HG02973 (cell line): ENCODE measurements at regions not wholly inside any gene's neighbourhood (a gene's known extent, or its start where the extent isn't known, plus 50 kb on each side); places are given as distances from the start of the nearest gene placed in this dataset.
"Not testable (repeated sequence)": the region's sequence is repeated elsewhere in the genome, so short reads cannot be mapped to it uniquely, and the experiment has no call there.

Experiments used
- ATAC-seq: cut with Tn5 transposase; IDR thresholded peaks from one replicate; pipeline ENCODE4 v1.9.1; 2021; ENCODE audit warnings: moderate library complexity; ENCODE audit not compliant: unreplicated experiment

- ATAC-seq: not testable (repeated sequence)
Measured at GRCh38 chr21:31417214-31417613, 73.2 kb upstream of the TIAM1 start.

GRCh38 chr21:31416465-31416864 is 72.4 kb upstream of the TIAM1 start:
- ATAC-seq: no peak

GRCh38 chr21:31414263-31415000 is 70.4 kb upstream of the TIAM1 start:
- ATAC-seq: no peak

GRCh38 chr21:31413698-31414097 is 69.6 kb upstream of the TIAM1 start:
- ATAC-seq: no peak

- no peak for ATAC-seq
Measured at GRCh38 chr21:31410499-31411131, 66.6 kb upstream of the TIAM1 start.

- ATAC-seq: no peak
Measured at GRCh38 chr21:31409831-31410487, 65.9 kb upstream of the TIAM1 start.

GRCh38 chr21:31408301-31409088 is 64.4 kb upstream of the TIAM1 start:
- ATAC-seq: no peak

GRCh38 chr21:31406510-31406909 is 62.4 kb upstream of the TIAM1 start:
- ATAC-seq: no peak

GRCh38 chr21:31405604-31406003 is 61.5 kb upstream of the TIAM1 start:
- ATAC-seq: no peak

- no peak for ATAC-seq
Measured at GRCh38 chr21:31403596-31404333, 59.7 kb upstream of the TIAM1 start.

- no peak for ATAC-seq
Measured at GRCh38 chr21:31399591-31399990, 55.5 kb upstream of the TIAM1 start.

- ATAC-seq: no peak
Measured at GRCh38 chr21:31398574-31398973, 54.5 kb upstream of the TIAM1 start.

- no peak for ATAC-seq
Measured at GRCh38 chr21:31397939-31398338, 53.9 kb upstream of the TIAM1 start.

- ATAC-seq: no peak
Measured at GRCh38 chr21:31397515-31397926, 53.5 kb upstream of the TIAM1 start.

GRCh38 chr21:31397030-31397429 is 53.0 kb upstream of the TIAM1 start:
- ATAC-seq: no peak

- ATAC-seq: no peak
Measured at GRCh38 chr21:31396399-31396798, 52.3 kb upstream of the TIAM1 start.

- ATAC-seq: no peak
Measured at GRCh38 chr21:31395791-31396190, 51.7 kb upstream of the TIAM1 start.

- no peak for ATAC-seq
Measured at GRCh38 chr21:31395268-31395667, 51.2 kb upstream of the TIAM1 start.

GRCh38 chr21:31394309-31394708 is 50.2 kb upstream of the TIAM1 start:
- no peak for ATAC-seq
